ENCODE measurements at regions not wholly inside any gene's neighbourhood (a gene's known extent, or its start where the extent isn't known, plus 50 kb on each side); places are given as distances from the start of the nearest gene placed in this dataset.

DNA sequence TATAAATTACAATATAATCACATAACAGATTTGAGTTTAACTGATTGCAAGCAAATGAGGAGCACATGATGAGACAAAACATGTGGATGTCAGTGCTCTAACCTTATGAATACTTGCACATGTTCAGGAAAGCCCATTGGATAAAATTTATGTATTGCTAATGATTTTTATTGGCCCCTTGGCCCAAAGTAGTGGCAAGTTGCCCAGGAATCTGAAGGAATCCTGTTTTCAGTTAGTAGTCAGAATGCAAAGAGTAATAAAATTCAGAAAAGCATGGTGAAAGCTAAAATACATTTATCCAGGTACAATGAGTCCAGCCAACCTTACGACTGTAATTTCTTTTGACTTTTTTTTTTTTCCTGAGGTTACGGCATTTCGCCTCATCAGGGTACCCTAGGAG, 1539.4 kb downstream of the EFNB2 start:
- CTCF ChIA-PET (ENCODE audit: unreplicated experiment) = no interaction called here
- intact Hi-C loops (cut with micrococcal nuclease; ENCODE audit: unreplicated experiment) = no loop called here
- POLR2A ChIA-PET = no interaction called here
- no peaks in the 10 kb centered on the region for H3K36me3 ChIP-seq (ENCODE audit: insufficient read depth, low read length)
- H4K20me1 ChIP-seq (ENCODE audit: insufficient read depth, low read length) = no peaks in the 10 kb centered on the region
- H2AFZ ChIP-seq (ENCODE audit: low read length) = no peak overlapping the region
- BruUV-seq (replicated peaks) = no TSS peak
- H3K4me2 ChIP-seq (ENCODE audit: low read length) = no peak overlapping the region
- H3K4me3 ChIP-seq (ENCODE audit: low read depth, low read length, poor library complexity, severe bottlenecking) = no peak overlapping the region
- no peak overlapping the region for H3K27ac ChIP-seq (ENCODE audit: low read depth, low read length, poor library complexity, severe bottlenecking)
- no peak for TF ChIP-seq EZH2phosphoT487 (IDR thresholded peaks at IDR 0.05; ENCODE audit: borderline replicate concordance, low read depth, low read length)
- TF ChIP-seq, protein P1, sequence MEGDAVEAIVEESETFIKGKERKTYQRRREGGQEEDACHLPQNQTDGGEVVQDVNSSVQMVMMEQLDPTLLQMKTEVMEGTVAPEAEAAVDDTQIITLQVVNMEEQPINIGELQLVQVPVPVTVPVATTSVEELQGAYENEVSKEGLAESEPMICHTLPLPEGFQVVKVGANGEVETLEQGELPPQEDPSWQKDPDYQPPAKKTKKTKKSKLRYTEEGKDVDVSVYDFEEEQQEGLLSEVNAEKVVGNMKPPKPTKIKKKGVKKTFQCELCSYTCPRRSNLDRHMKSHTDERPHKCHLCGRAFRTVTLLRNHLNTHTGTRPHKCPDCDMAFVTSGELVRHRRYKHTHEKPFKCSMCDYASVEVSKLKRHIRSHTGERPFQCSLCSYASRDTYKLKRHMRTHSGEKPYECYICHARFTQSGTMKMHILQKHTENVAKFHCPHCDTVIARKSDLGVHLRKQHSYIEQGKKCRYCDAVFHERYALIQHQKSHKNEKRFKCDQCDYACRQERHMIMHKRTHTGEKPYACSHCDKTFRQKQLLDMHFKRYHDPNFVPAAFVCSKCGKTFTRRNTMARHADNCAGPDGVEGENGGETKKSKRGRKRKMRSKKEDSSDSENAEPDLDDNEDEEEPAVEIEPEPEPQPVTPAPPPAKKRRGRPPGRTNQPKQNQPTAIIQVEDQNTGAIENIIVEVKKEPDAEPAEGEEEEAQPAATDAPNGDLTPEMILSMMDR (conservative IDR thresholded peaks at IDR 0.05; ENCODE audit: low read length) = no peak
- no peaks in the 10 kb centered on the region for H3K9me2 ChIP-seq (ENCODE audit: insufficient read depth, low read length)
- no peaks in the 10 kb centered on the region for H3K4me1 ChIP-seq (ENCODE audit: insufficient read depth, low read length, poor library complexity, severe bottlenecking)
- H3K79me2 ChIP-seq (ENCODE audit: insufficient read depth, low read depth, low read length) = no peaks in the 10 kb centered on the region
- no peaks in the 10 kb centered on the region for H3K9me3 ChIP-seq (ENCODE audit: low read length)
- no peak for DNase-seq (ENCODE audit: low spot score)

DNA sequence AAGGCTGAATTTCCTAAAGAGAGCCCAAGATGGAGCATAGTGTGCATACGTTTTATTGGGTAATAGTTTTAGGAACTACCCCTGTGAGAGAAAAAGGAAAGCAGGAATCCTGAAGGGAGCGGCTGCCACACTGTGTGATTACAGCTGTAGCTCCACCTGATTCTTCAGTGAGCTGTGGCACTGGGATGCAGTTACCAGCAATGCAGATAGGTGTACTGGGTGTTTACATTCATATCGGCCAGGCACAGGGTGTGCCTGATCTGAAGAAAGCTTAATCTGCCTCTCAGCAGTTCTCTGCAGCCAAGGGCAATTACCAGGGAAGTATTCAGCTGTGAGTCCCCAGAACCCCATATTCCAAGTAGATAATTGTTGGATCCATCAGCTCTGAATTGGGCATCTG, 1541.8 kb downstream of the EFNB2 start:
- no peaks in the 10 kb centered on the region for H3K9me2 ChIP-seq (ENCODE audit: insufficient read depth, low read length)
- H2AFZ ChIP-seq (ENCODE audit: low read length) = no peak overlapping the region
- no peaks in the 10 kb centered on the region for H3K36me3 ChIP-seq (ENCODE audit: insufficient read depth, low read length)
- no peak overlapping the region for H3K4me2 ChIP-seq (ENCODE audit: low read length)
- ChIA-PET POLR2A (interaction anchor here (0.5 kb wide), 1 partner anchor 1627 kb away, joined by 5 read pairs; no protein-coding TSS in a partner anchor), CTCF (ENCODE audit: unreplicated experiment) (interaction anchor here (0.5 kb wide), 1 partner anchor 890 kb away, joined by 4 read pairs; no protein-coding TSS in a partner anchor)
- H4K20me1 ChIP-seq (ENCODE audit: insufficient read depth, low read length) = no peaks in the 10 kb centered on the region
- intact Hi-C loops (cut with micrococcal nuclease; ENCODE audit: unreplicated experiment) = no loop called here
- no peaks in the 10 kb centered on the region for H3K79me2 ChIP-seq (ENCODE audit: insufficient read depth, low read depth, low read length)
- H3K4me3 ChIP-seq (ENCODE audit: low read depth, low read length, poor library complexity, severe bottlenecking) = no peak overlapping the region
- BruUV-seq (replicated peaks) = no TSS peak
- no peaks in the 10 kb centered on the region for H3K4me1 ChIP-seq (ENCODE audit: insufficient read depth, low read length, poor library complexity, severe bottlenecking)
- TF ChIP-seq, protein P1 (conservative IDR thresholded peaks at IDR 0.05; ENCODE audit: low read length) = no peak
- no peak for TF ChIP-seq EZH2phosphoT487 (IDR thresholded peaks at IDR 0.05; ENCODE audit: borderline replicate concordance, low read depth, low read length)
- no peak overlapping the region for H3K27ac ChIP-seq (ENCODE audit: low read depth, low read length, poor library complexity, severe bottlenecking)
- DNase-seq (ENCODE audit: low spot score) = no peak
- no peaks in the 10 kb centered on the region for H3K9me3 ChIP-seq (ENCODE audit: low read length)

DNA sequence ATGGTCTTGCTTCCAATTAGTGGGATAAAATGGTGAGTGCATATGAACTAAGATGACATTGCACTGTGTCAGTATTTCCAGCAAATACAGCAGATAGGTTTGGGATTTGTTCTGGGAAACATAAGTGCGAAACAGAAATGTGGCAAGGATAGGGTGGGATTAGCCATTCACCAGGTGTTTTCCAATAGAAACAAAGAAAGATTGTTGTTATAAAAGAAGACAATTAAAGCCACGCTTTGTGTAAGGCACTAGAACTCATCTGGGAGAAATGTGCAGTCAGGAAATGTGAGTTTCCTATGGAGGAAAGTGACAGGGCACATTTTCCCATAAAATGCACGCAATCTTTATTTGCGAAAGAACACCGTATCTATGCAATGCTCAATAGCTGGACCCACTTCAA, 1547.8 kb downstream of the EFNB2 start:
- ChIA-PET CTCF (ENCODE audit: unreplicated experiment) (no interaction called here), POLR2A (no interaction called here)
- Histone ChIP-seq H3K9me2 (ENCODE audit: insufficient read depth, low read length) (no peaks in the 10 kb centered on the region), H3K36me3 (ENCODE audit: insufficient read depth, low read length) (no peaks in the 10 kb centered on the region), H4K20me1 (ENCODE audit: insufficient read depth, low read length) (no peaks in the 10 kb centered on the region), H2AFZ (ENCODE audit: low read length) (no peak overlapping the region), H3K4me2 (ENCODE audit: low read length) (no peak overlapping the region), H3K27ac (ENCODE audit: low read depth, low read length, poor library complexity, severe bottlenecking) (no peak overlapping the region), H3K4me3 (ENCODE audit: low read depth, low read length, poor library complexity, severe bottlenecking) (no peak overlapping the region), H3K9me3 (ENCODE audit: low read length) (no peaks in the 10 kb centered on the region), H3K4me1 (ENCODE audit: insufficient read depth, low read length, poor library complexity, severe bottlenecking) (no peaks in the 10 kb centered on the region), H3K79me2 (ENCODE audit: insufficient read depth, low read depth, low read length) (no peaks in the 10 kb centered on the region)
- DNase-seq (ENCODE audit: low spot score) = no peak
- intact Hi-C loops (cut with micrococcal nuclease; ENCODE audit: unreplicated experiment) = no loop called here
- BruUV-seq (replicated peaks) = no TSS peak
- no peak for TF ChIP-seq EZH2phosphoT487 (IDR thresholded peaks at IDR 0.05; ENCODE audit: borderline replicate concordance, low read depth, low read length)
- TF ChIP-seq, protein P1 (conservative IDR thresholded peaks at IDR 0.05; ENCODE audit: low read length) = no peak

Data from OCI-LY7 (cell line).